HCT116 (cell line): ENCODE measurements at regions not wholly inside any gene's neighbourhood (a gene's known extent, or its start where the extent isn't known, plus 50 kb on each side); places are given as distances from the start of the nearest gene placed in this dataset.

Experiments
- ATAC-seq: fragments of 200-7000 bp; cut with Tn5 transposase; 2 replicates; pipeline ENCODE4 v1.9.1; 2020; ENCODE audit warnings: mild to moderate bottlenecking, moderate library complexity
- BruUV-seq: library from RNA; stranded (reverse); fragments of 400-500 nt; replicated peaks from 2 replicates; lab custom pipeline; 2021; lab: Mats Ljungman, UMichigan
- CTCF ChIA-PET: fragments of 300-600 bp; sonication (Branson Sonifier 250); formaldehyde crosslinking; loops from one replicate; lab custom pipeline; 2021; ENCODE audit warnings: antibody characterized with exemption; lab: Charles Lee
- POLR2A ChIA-PET: fragments of 300-600, 350-600 bp; sonication (Branson Sonifier 250); formaldehyde crosslinking; loops from one replicate; lab custom pipeline; 2021; ENCODE audit warnings: antibody characterized with exemption; lab: Charles Lee
- RAD21 ChIA-PET, 2 experiments: fragments of 300-600 bp; sonication (Branson Sonifier 250); formaldehyde crosslinking; loops; one replicate each; lab custom pipeline; 2023; ENCODE audit warnings: low total read pairs in 2 of 2; ENCODE audit not compliant: uncharacterized antibody in 2 of 2, unreplicated experiment in 2 of 2, low non-redundant PET in 1 of 2; lab: Charles Lee
- DNase-seq: peaks from one replicate; pipeline ENCODE4 v3.0.0-alpha.2; 2010; ENCODE audit warnings: low read depth, low spot score
- H2AFZ ChIP-seq: fragments of 200-600 bp; shearing (Covaris generic), sonication (generic); 2 replicates; pipeline ENCODE4 v1.6.1; 2017; ENCODE audit warnings: low read depth, mixed run types, mixed read lengths, antibody characterized with exemption, low read length; ENCODE audit not compliant: poor library complexity, severe bottlenecking
- H3K27ac ChIP-seq: 2 replicates; pipeline ENCODE4 v1.5.1; 2012; ENCODE audit warnings: low read depth, low read length
- H3K27me3 ChIP-seq: fragments of 200-600 bp; sonication (generic); 2 replicates; pipeline ENCODE4 v1.6.1; 2016; ENCODE audit warnings: mixed run types, low read length, mixed read lengths; ENCODE audit not compliant: insufficient read depth
- H3K36me3 ChIP-seq, 2 experiments: fragments of 200-500 bp in 1 of 2; fragments of 200-600 bp in 1 of 2; sonication (Bioruptor generic) in 1 of 2; sonication (generic) in 1 of 2; 2 replicates each; pipeline versions ENCODE4 v1.5.1 to v1.6.1; 2014 to 2016; ENCODE audit warnings: low read length in 2 of 2, inconsistent platforms in 1 of 2, mixed read lengths in 1 of 2, mixed run types in 1 of 2; ENCODE audit not compliant: insufficient read depth in 2 of 2, control insufficient read depth in 1 of 2
- H3K4me1 ChIP-seq, 2 experiments: fragments of 200-600 bp in 1 of 2; sonication (generic) in 1 of 2; 2 replicates each; pipeline versions ENCODE4 v1.5.1 to v1.6.1; 2012 to 2017; ENCODE audit warnings: low read length in 2 of 2, inconsistent platforms in 1 of 2, mild to moderate bottlenecking in 1 of 2, mixed read lengths in 1 of 2, mixed run types in 1 of 2, moderate library complexity in 1 of 2; ENCODE audit not compliant: insufficient read depth in 2 of 2, control insufficient read depth in 1 of 2
- H3K4me2 ChIP-seq: fragments of 200-600 bp; sonication (generic); 2 replicates; pipeline ENCODE4 v1.6.1; 2017; ENCODE audit warnings: mixed run types, low read length, mixed read lengths
- H3K4me3 ChIP-seq, 2 experiments: fragments of 200-600 bp in 1 of 2; sonication (generic) in 1 of 2; replicated peaks in 1 of 2; 2 replicates each; pipeline ENCODE4 v1.5.1; 2011 to 2016; ENCODE audit warnings: low read length in 2 of 2, control low read depth in 1 of 2, low read depth in 1 of 2, mild to moderate bottlenecking in 1 of 2, mixed read lengths in 1 of 2, mixed run types in 1 of 2
- H3K79me2 ChIP-seq: fragments of 200-600 bp; sonication (generic); 2 replicates; pipeline ENCODE4 v1.6.1; 2017; ENCODE audit warnings: mild to moderate bottlenecking, mixed run types, low read length, moderate library complexity, mixed read lengths; ENCODE audit not compliant: insufficient read depth
- H3K9ac ChIP-seq: fragments of 200-600 bp; sonication (generic); 2 replicates; pipeline ENCODE4 v1.6.1; 2016; ENCODE audit warnings: low read length, mixed read lengths
- H3K9me2 ChIP-seq: fragments of 200-600 bp; sonication (generic), shearing (Covaris generic); 2 replicates; pipeline ENCODE4 v1.6.1; 2017; ENCODE audit warnings: mixed run types, mild to moderate bottlenecking, moderate library complexity; ENCODE audit not compliant: insufficient read depth
- H3K9me3 ChIP-seq, 2 experiments: fragments of 200-500 bp in 1 of 2; fragments of 200-600 bp in 1 of 2; sonication (Bioruptor generic) in 1 of 2; sonication (generic) in 1 of 2; 2 replicates each; pipeline ENCODE4 v1.6.1; 2014 to 2017; ENCODE audit warnings: low read length in 2 of 2, mixed read lengths in 2 of 2, inconsistent platforms in 1 of 2, low read depth in 1 of 2, mild to moderate bottlenecking in 1 of 2, mixed run types in 1 of 2, moderate library complexity in 1 of 2; ENCODE audit not compliant: control insufficient read depth in 1 of 2, insufficient read depth in 1 of 2
- H4K20me1 ChIP-seq: fragments of 200-600 bp; sonication (generic), shearing (Covaris generic); 2 replicates; pipeline ENCODE4 v1.6.1; 2017; ENCODE audit warnings: mixed run types, mild to moderate bottlenecking, moderate library complexity; ENCODE audit not compliant: insufficient read depth
- CBX3 ChIP-seq: IDR thresholded peaks from 2 replicates; pipeline ENCODE4 v1.6.1; 2012; ENCODE audit warnings: low read depth
- CEBPB ChIP-seq: IDR thresholded peaks from 2 replicates; pipeline ENCODE4 v1.6.1; 2012; ENCODE audit warnings: low read depth
- EGR1 ChIP-seq: IDR thresholded peaks from 2 replicates; pipeline ENCODE4 v1.6.1; 2012; ENCODE audit warnings: low read depth
- ELF1 ChIP-seq: IDR thresholded peaks from 2 replicates; pipeline ENCODE4 v1.6.1; 2012; ENCODE audit warnings: low read depth, borderline replicate concordance
- EZH2 ChIP-seq: fragments of 200-600 bp; sonication (generic); IDR thresholded peaks from 2 replicates; pipeline ENCODE4 v1.6.1; 2017; ENCODE audit warnings: antibody characterized with exemption, mixed run types
- EZH2phosphoT487 ChIP-seq: fragments of 200-600 bp; IDR thresholded peaks from 2 replicates; pipeline ENCODE4 v1.6.1; 2018; ENCODE audit warnings: antibody characterized with exemption, borderline replicate concordance
- FOSL1 ChIP-seq: IDR thresholded peaks from 2 replicates; pipeline ENCODE4 v1.6.1; 2012; ENCODE audit warnings: low read depth
- POLR2A ChIP-seq: IDR thresholded peaks from 2 replicates; pipeline ENCODE4 v1.7.0; 2011; ENCODE audit warnings: borderline replicate concordance; ENCODE audit not compliant: insufficient read depth, insufficient read length; ENCODE audit errors: extremely low read depth
- REST ChIP-seq: IDR thresholded peaks from 2 replicates; pipeline ENCODE4 v1.6.1; 2012; ENCODE audit warnings: low read depth
- SRF ChIP-seq: IDR thresholded peaks from 2 replicates; pipeline ENCODE4 v1.6.1; 2012; ENCODE audit warnings: low read depth
- YY1 ChIP-seq: IDR thresholded peaks from 2 replicates; pipeline ENCODE4 v1.6.1; 2011; ENCODE audit warnings: low read length, low read depth, moderate library complexity, mild to moderate bottlenecking; ENCODE audit not compliant: insufficient replicate concordance; ENCODE audit errors: extremely low read depth
- ZBTB33 ChIP-seq: IDR thresholded peaks from 2 replicates; pipeline ENCODE4 v1.6.1; 2011; ENCODE audit warnings: mild to moderate bottlenecking, low read length, moderate library complexity; ENCODE audit not compliant: insufficient replicate concordance; ENCODE audit errors: extremely low read depth
- ZFX ChIP-seq: fragments of 450-650 bp; IDR thresholded peaks from 2 replicates; pipeline ENCODE4 v1.6.1; 2017
- ZNF274 ChIP-seq: fragments of 200-500 bp; sonication (Bioruptor generic); IDR thresholded peaks from 2 replicates; pipeline ENCODE4 v1.6.1; 2014; ENCODE audit warnings: mild to moderate bottlenecking, low read depth, low read length, inconsistent platforms
- intact Hi-C: fragments of 100-400 bp; cut with micrococcal nuclease; formaldehyde crosslinking; loops from 2 replicates; pipeline ENCODE4 v1.10.0; 2022
- TF ChIP-seq, protein P1 (sequence below), 3 experiments: fragments of 200-600 bp in 1 of 3; sonication (generic) in 1 of 3; IDR thresholded peaks in 2 of 3; conservative IDR thresholded peaks in 1 of 3; 2 replicates each; pipeline ENCODE4 v1.5.1; 2012 to 2017; ENCODE audit warnings: low read depth in 2 of 3, low read length in 2 of 3, antibody characterized with exemption in 1 of 3, borderline replicate concordance in 1 of 3, control low read depth in 1 of 3, mild to moderate bottlenecking in 1 of 3, mixed read lengths in 1 of 3, mixed run types in 1 of 3, moderate library complexity in 1 of 3; ENCODE audit not compliant: insufficient read depth in 1 of 3
- TF ChIP-seq, protein P2 (sequence below): IDR thresholded peaks from 2 replicates; pipeline ENCODE4 v1.6.1; 2012

- RAD21 ChIA-PET = no interaction called here
- no peaks in the 10 kb centered on the region for H3K9me3 ChIP-seq
- no peak overlapping the region for H3K27ac ChIP-seq
- ATAC-seq (no peak), DNase-seq (no peak)
- no peak overlapping the region for H3K9ac ChIP-seq
- CTCF ChIA-PET = no interaction called here
- TF ChIP-seq, protein P1, sequence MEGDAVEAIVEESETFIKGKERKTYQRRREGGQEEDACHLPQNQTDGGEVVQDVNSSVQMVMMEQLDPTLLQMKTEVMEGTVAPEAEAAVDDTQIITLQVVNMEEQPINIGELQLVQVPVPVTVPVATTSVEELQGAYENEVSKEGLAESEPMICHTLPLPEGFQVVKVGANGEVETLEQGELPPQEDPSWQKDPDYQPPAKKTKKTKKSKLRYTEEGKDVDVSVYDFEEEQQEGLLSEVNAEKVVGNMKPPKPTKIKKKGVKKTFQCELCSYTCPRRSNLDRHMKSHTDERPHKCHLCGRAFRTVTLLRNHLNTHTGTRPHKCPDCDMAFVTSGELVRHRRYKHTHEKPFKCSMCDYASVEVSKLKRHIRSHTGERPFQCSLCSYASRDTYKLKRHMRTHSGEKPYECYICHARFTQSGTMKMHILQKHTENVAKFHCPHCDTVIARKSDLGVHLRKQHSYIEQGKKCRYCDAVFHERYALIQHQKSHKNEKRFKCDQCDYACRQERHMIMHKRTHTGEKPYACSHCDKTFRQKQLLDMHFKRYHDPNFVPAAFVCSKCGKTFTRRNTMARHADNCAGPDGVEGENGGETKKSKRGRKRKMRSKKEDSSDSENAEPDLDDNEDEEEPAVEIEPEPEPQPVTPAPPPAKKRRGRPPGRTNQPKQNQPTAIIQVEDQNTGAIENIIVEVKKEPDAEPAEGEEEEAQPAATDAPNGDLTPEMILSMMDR (IDR thresholded peaks at IDR 0.05 in 2 of 3, conservative IDR thresholded peaks at IDR 0.05 in 1 of 3; ENCODE audit: borderline replicate concordance in 1 of 3, insufficient read depth in 1 of 3, low read depth in 2 of 3, low read length in 2 of 3) = no peak
- TF ChIP-seq POLR2A (no peak), EZH2phosphoT487 (no peak), ELF1 (no peak), EGR1 (no peak), CBX3 (no peak), REST (no peak), ZFX (no peak), YY1 (no peak), CEBPB (no peak), ZNF274 (no peak), FOSL1 (no peak), ZBTB33 (no peak), SRF (no peak), EZH2 (no peak)
- TF ChIP-seq, protein P2, sequence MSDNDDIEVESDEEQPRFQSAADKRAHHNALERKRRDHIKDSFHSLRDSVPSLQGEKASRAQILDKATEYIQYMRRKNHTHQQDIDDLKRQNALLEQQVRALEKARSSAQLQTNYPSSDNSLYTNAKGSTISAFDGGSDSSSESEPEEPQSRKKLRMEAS = no peak
- H3K4me1 ChIP-seq = no peaks in the 10 kb centered on the region
- no peak overlapping the region for H3K4me3 ChIP-seq
- BruUV-seq = no TSS peak
- no peak overlapping the region for H2AFZ ChIP-seq
- intact Hi-C loops = no loop called here
- H3K9me2 ChIP-seq = no peaks in the 10 kb centered on the region
- no peaks in the 10 kb centered on the region; the same call in 1 of the 2 replicates for H3K27me3 ChIP-seq
- H3K4me2 ChIP-seq = no peak overlapping the region
- no peaks in the 10 kb centered on the region for H3K36me3 ChIP-seq
- no peaks in the 10 kb centered on the region for H4K20me1 ChIP-seq
- H3K79me2 ChIP-seq = no peaks in the 10 kb centered on the region
- POLR2A ChIA-PET = no interaction called here
These were observed 157.5 kb upstream of the PKDCC start for GRCh38 chr2:41890341-41890740.
